GM12878 (cell line): ENCODE measurements at regions not wholly inside any gene's neighbourhood (a gene's known extent, or its start where the extent isn't known, plus 50 kb on each side); places are given as distances from the start of the nearest gene placed in this dataset.

Source experiments
- ATAC-seq: fragments of 200-7000 bp; cut with Tn5 transposase; 3 replicates; pipeline ENCODE4 v1.9.1; 2020; ENCODE audit warnings: mild to moderate bottlenecking, moderate library complexity
- BruUV-seq: library from RNA; stranded (reverse); fragments of 400-500 nt; replicated peaks from 2 replicates; lab custom pipeline; 2021; lab: Mats Ljungman, UMichigan
- CTCF ChIA-PET: fragments of 300-600 bp; sonication (Branson Sonifier 250); formaldehyde crosslinking; extraction: SDS; loops from one replicate; lab custom pipeline; 2021; ENCODE audit warnings: inconsistent platforms; lab: Yijun Ruan, JAX
- POLR2A ChIA-PET: fragments of 350-600 bp; formaldehyde crosslinking; extraction: SDS; loops from one replicate; lab custom pipeline; 2021; ENCODE audit warnings: inconsistent platforms; lab: Charles Lee
- RAD21 ChIA-PET: fragments of 300-600 bp; sonication (Branson Sonifier 250); formaldehyde crosslinking; loops from one replicate; lab custom pipeline; 2023; ENCODE audit warnings: antibody characterized with exemption; ENCODE audit not compliant: unreplicated experiment; lab: Charles Lee
- SMC1A ChIA-PET: fragments of 300-600 bp; sonication (Branson Sonifier 250); formaldehyde crosslinking; loops from one replicate; lab custom pipeline; 2023; ENCODE audit not compliant: unreplicated experiment, uncharacterized antibody; lab: Charles Lee
- DNase-seq: peaks from one replicate; pipeline ENCODE4 v3.0.0-alpha.2; 2011; ENCODE audit warnings: low read depth, low spot score
- FAIRE-seq: peaks from 3 replicates; lab custom pipeline; 2011; peaks lifted over from hg19 to GRCh38; lab: Jason Lieb, UNC
- H2AFZ ChIP-seq: 2 replicates; pipeline ENCODE4 v1.6.0; 2011; ENCODE audit warnings: low read depth, low read length, control low read depth; ENCODE audit not compliant: control insufficient read depth
- H3K27ac ChIP-seq: 2 replicates; pipeline ENCODE4 v1.5.1; 2011; ENCODE audit warnings: control low read depth; ENCODE audit not compliant: control insufficient read depth, insufficient read depth
- H3K27me3 ChIP-seq, 2 experiments: replicated peaks in 1 of 2; 2 replicates each; pipeline versions ENCODE4 v1.6.0 to v1.6.1; 2011; ENCODE audit warnings: low read length in 1 of 2; ENCODE audit not compliant: control insufficient read depth in 2 of 2, insufficient read depth in 2 of 2
- H3K36me3 ChIP-seq, 2 experiments: 2 replicates each; pipeline ENCODE4 v1.5.1; 2011; ENCODE audit warnings: low read length in 1 of 2; ENCODE audit not compliant: control insufficient read depth in 2 of 2, insufficient read depth in 2 of 2
- H3K4me1 ChIP-seq: 2 replicates; pipeline ENCODE4 v1.6.1; 2011; ENCODE audit warnings: mild to moderate bottlenecking, low read length, moderate library complexity, mixed read lengths; ENCODE audit not compliant: control insufficient read depth, insufficient read depth
- H3K4me2 ChIP-seq: 2 replicates; pipeline ENCODE4 v1.6.0; 2011; ENCODE audit warnings: control low read depth; ENCODE audit not compliant: control insufficient read depth, insufficient read depth
- H3K4me3 ChIP-seq: fragments of 200-600 bp; sonication (generic); 2 replicates; pipeline ENCODE4 v1.5.1; 2016
- H3K79me2 ChIP-seq: 2 replicates; pipeline ENCODE4 v1.6.0; 2011; ENCODE audit warnings: low read length; ENCODE audit not compliant: control insufficient read depth, insufficient read depth
- H3K9ac ChIP-seq: 2 replicates; pipeline ENCODE4 v1.8.0; 2011; ENCODE audit warnings: low read length, control low read depth, mixed read lengths; ENCODE audit not compliant: control insufficient read depth, insufficient read depth
- H3K9me3 ChIP-seq: replicated peaks from 3 replicates; pipeline ENCODE4 v1.5.1; 2011; ENCODE audit warnings: mild to moderate bottlenecking, low read length; ENCODE audit not compliant: control insufficient read depth, insufficient read depth
- H4K20me1 ChIP-seq: 2 replicates; pipeline ENCODE4 v1.6.0; 2011; ENCODE audit not compliant: control insufficient read depth, insufficient read depth
- ATF3 ChIP-seq: IDR thresholded peaks from 2 replicates; pipeline ENCODE4 v1.6.1; 2011; ENCODE audit warnings: low read depth, mild to moderate bottlenecking, low read length, moderate library complexity, borderline replicate concordance; ENCODE audit errors: extremely low read depth
- CBX3 ChIP-seq: fragments of 200-600 bp; sonication (generic); IDR thresholded peaks from 2 replicates; pipeline ENCODE4 v1.6.1; 2016; ENCODE audit warnings: low read depth, borderline replicate concordance
- E2F4 ChIP-seq: IDR thresholded peaks from 2 replicates; pipeline ENCODE4 v1.6.1; 2012; ENCODE audit warnings: low read depth, low read length, improper control_type of control experiment
- ETV6 ChIP-seq, 2 experiments: fragments of 450-650 bp in 1 of 2; IDR thresholded peaks in 1 of 2; conservative IDR thresholded peaks in 1 of 2; 2 replicates each; pipeline ENCODE4 v1.6.1; 2014; ENCODE audit warnings: antibody characterized with exemption in 1 of 2, borderline replicate concordance in 1 of 2, low read depth in 1 of 2, mild to moderate bottlenecking in 1 of 2, moderate library complexity in 1 of 2
- IKZF1 ChIP-seq: fragments of 450-650 bp; conservative IDR thresholded peaks from 2 replicates; pipeline ENCODE4 v1.6.1; 2017; ENCODE audit warnings: antibody characterized with exemption, mild to moderate bottlenecking
- RELA ChIP-seq: fragments of 450-650 bp; IDR thresholded peaks from 2 replicates; pipeline ENCODE4 v1.8.0; 2014; ENCODE audit warnings: borderline replicate concordance; ENCODE audit not compliant: partially characterized antibody
- RUNX3 ChIP-seq: IDR thresholded peaks from 2 replicates; pipeline ENCODE4 v1.6.1; 2012; ENCODE audit warnings: low read length, inconsistent platforms
- SMARCA5 ChIP-seq: fragments of 450-650 bp; IDR thresholded peaks from 2 replicates; pipeline ENCODE4 v1.6.1; 2017; ENCODE audit warnings: mild to moderate bottlenecking
- STAT3 ChIP-seq: IDR thresholded peaks from 2 replicates; pipeline ENCODE4 v1.6.1; 2011; ENCODE audit warnings: low read depth, low read length, improper control_type of control experiment
- TARDBP ChIP-seq: IDR thresholded peaks from 2 replicates; pipeline ENCODE4 v1.6.1; 2016; ENCODE audit warnings: borderline replicate concordance
- USF2 ChIP-seq: IDR thresholded peaks from 2 replicates; pipeline ENCODE4 v1.6.1; 2011; ENCODE audit warnings: low read depth, low read length, improper control_type of control experiment, borderline replicate concordance
- ZNF592 ChIP-seq: fragments of 450-650 bp; IDR thresholded peaks from 2 replicates; pipeline ENCODE4 v1.6.1; 2017; ENCODE audit warnings: mild to moderate bottlenecking, moderate library complexity
- WGBS: methylation state at CpG from one replicate; pipeline ENCODE4 v1.1.6; 2016; ENCODE audit warnings: low lambda C conversion rate; ENCODE audit not compliant: insufficient replicate concordance, insufficient coverage; ENCODE audit errors: missing lambda C conversion rate; 5-methylcytosine and 5-hydroxymethylcytosine counted together
- in situ Hi-C: fragments of 300-500 bp; cut with MboI; formaldehyde crosslinking; loops from 9 replicates; pipeline ENCODE4 v1.14.3; 2018; ENCODE audit warnings: mixed read lengths
- intact Hi-C: fragments of 100-400 bp; cut with micrococcal nuclease; formaldehyde crosslinking; loops from one replicate; pipeline ENCODE4 v1.14.2; 2022; ENCODE audit not compliant: unreplicated experiment

- H3K79me2 ChIP-seq: no peaks in the 10 kb centered on the region
- ChIA-PET CTCF (no interaction called here), RAD21 (no interaction called here), SMC1A (no interaction called here), POLR2A (no interaction called here)
- H3K4me2 ChIP-seq: no peak overlapping the region
- 0% methylated on average over 1 of the region's 1 CpG for WGBS
- H3K27ac ChIP-seq: no peak overlapping the region
- H3K4me3 ChIP-seq: no peak overlapping the region
- intact Hi-C loops: no loop called here
- in situ Hi-C loops: no loop called here
- no peaks in the 10 kb centered on the region for H4K20me1 ChIP-seq
- no peak overlapping the region for H3K9ac ChIP-seq
- no peaks in the 10 kb centered on the region for H3K9me3 ChIP-seq
- DNase-seq (no peak), ATAC-seq (no peak), FAIRE-seq (no peak)
- H3K27me3 ChIP-seq: no peaks in the 10 kb centered on the region
- no peak for TF ChIP-seq SMARCA5
- no peak for TF ChIP-seq IKZF1
- TF ChIP-seq ZNF592: no peak
- TF ChIP-seq RELA: no peak
- no peak for TF ChIP-seq STAT3
- TF ChIP-seq ETV6 (conservative IDR thresholded peaks at IDR 0.05 in 1 of 2, IDR thresholded peaks at IDR 0.05 in 1 of 2; ENCODE audit: borderline replicate concordance in 1 of 2, low read depth in 1 of 2): no peak
- TF ChIP-seq USF2: no peak
- TF ChIP-seq CBX3: no peak
- TF ChIP-seq TARDBP: no peak
- TF ChIP-seq ATF3: no peak
- no peak for TF ChIP-seq E2F4
- no peak for TF ChIP-seq RUNX3
- no TSS peak for BruUV-seq
- H3K36me3 ChIP-seq: no peaks in the 10 kb centered on the region
- H2AFZ ChIP-seq: no peak overlapping the region
- H3K4me1 ChIP-seq: no peaks in the 10 kb centered on the region
Observed at GRCh38 chr4:187190390-187190789, 466.7 kb upstream of the FAT1 start.
